HT1080 (cell line): ENCODE measurements at regions not wholly inside any gene's neighbourhood (a gene's known extent, or its start where the extent isn't known, plus 50 kb on each side); places are given as distances from the start of the nearest gene placed in this dataset.
A peak's percentile ranks its signal among the peaks of the same experiment; 100 is the strongest.
"Not testable (repeated sequence)": the region's sequence is repeated elsewhere in the genome, so short reads cannot be mapped to it uniquely, and the experiment has no call there.

Source experiments
- DNase-seq: peaks from one replicate; pipeline ENCODE4 v3.0.0-alpha.2; 2015; ENCODE audit warnings: low read depth

GRCh38 chr3:164380156-164380555 lies 698.1 kb downstream of the SI start:
- DNase-seq, result no peak

DNA sequence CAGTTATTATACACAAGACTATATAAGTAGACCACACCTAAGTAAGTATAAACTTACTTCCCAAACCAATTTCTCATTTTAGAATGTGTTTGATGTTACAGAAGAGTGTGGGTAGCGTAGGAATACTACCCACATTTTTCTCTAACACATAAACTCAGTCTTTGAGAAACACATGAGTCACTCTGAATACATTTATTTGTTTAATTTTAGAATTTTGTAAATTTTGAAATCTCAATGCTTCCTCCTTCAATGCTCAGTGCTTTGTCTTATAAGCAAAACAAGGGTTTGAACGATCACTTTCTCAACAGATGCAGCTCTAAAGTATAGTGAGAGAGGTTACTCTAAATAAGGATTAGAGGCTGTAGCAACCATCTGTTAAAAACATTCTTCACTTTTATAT lies 700.8 kb downstream of the SI start:
- DNase-seq, result no peak

GRCh38 chr3:164375995-164376394 lies 702.3 kb downstream of the SI start:
- no peak for DNase-seq

DNA sequence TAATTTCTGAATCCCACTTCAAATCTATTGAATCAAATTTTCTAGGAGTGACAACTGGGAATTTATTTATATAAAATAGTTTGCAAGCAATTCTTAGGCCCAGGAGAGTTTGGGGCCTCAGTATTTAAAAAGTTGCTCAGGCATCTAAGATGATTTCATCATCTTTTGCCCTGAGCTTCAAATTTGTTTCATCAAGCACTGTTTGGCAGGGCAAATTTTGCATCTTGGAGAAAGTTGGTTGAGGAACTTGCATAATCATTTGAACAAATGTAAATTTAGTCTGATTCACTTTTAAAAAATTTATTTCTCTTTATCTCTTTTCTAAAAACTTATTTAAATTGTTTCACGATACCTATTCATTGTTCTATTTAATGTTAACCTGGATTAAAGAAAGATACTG lies 702.8 kb downstream of the SI start:
- DNase-seq, result no peak

GRCh38 chr3:164371681-164372080 lies 706.6 kb downstream of the SI start:
- DNase-seq, result no peak

- no peak for DNase-seq
These were observed 707.3 kb downstream of the SI start for GRCh38 chr3:164370970-164371369.

DNA sequence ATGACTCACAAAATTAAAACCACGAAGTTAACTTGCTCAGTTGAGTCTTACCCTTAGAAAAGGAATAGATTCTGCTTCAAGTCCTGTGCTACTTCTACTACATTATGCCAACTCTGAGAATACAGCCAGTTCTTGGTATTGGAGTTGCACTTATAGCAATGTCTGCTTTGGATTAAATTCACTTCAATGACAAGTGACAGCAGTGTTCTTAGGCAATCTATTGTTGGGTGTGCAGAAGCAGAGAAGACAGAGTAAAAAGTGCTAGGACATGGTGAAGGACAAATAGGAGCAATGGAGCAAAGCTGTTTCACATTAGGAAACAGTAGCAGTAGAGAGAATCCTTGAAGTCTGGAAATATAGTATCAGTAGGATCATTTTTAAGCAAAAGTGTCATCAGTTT lies 713.1 kb downstream of the SI start:
- no peak for DNase-seq

- DNase-seq, result no peak
These were observed 714.2 kb downstream of the SI start for GRCh38 chr3:164364111-164364510.

GRCh38 chr3:164360738-164361406 lies 717.4 kb downstream of the SI start:
- peak; percentile 43 for DNase-seq

GRCh38 chr3:164360078-164360578 lies 718.2 kb downstream of the SI start:
- DNase-seq, result no peak

GRCh38 chr3:164352991-164353390 lies 725.3 kb downstream of the SI start:
- DNase-seq, result no peak

DNA sequence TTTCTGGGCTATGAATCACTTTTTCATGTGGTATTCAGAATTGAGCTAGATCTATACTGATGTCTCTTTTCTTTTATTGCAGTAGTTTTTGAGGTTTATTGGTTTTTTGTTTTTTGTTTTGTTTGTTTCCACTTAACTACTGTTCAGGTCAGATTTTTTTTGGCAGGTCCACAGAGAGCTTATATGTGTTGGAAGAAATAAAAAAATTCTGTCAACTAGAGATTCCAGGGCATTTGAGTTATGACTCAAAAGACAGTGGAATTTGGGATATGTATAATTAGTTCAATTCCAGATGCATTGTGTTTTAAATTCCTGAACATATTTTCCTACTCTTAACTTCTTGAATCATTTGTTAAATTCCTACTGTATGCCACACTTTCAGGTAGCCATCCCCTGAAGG lies 727.2 kb downstream of the SI start:
- DNase-seq, result peak; percentile 30

DNA sequence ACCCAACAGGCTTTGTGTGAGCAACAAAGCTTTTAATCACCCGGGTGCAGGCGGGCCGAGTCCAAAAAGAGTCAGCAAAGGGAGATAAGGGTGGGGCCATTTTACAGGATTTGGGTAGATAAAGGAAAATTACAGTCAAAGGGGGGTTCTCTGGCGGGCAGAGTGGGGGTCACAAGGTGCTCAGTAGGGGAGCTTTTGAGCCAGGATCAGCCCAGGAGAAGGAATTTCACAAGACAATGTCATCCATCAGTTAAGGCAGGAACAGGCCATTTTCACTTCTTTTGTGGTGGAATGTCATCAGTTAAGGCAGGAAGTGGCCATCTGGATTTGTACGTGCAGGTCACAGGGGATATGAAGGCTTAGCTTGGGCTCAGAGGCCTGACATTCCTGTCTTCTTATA lies 736.1 kb downstream of the SI start:
- not testable (repeated sequence) for DNase-seq

DNA sequence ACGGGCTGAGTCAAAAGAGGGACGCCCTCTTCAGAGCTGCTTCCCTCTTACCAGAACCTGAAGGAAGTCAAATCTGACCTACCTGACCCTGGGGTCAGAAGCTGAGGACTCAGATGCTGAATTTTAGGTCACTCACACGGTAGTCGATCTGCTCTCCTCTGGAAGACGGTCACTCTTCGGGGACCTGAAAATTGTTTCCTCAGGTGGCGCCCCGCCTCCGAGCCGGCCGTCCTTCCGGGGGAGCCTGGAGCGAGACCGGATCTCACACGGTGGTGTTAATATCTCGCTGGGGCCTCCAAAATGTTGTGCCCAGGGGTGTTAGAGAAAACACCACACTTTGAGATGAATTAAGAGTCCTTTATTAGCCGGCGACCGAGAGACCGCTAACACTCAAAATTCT lies 737.2 kb downstream of the SI start:
- DNase-seq, result no peak

DNA sequence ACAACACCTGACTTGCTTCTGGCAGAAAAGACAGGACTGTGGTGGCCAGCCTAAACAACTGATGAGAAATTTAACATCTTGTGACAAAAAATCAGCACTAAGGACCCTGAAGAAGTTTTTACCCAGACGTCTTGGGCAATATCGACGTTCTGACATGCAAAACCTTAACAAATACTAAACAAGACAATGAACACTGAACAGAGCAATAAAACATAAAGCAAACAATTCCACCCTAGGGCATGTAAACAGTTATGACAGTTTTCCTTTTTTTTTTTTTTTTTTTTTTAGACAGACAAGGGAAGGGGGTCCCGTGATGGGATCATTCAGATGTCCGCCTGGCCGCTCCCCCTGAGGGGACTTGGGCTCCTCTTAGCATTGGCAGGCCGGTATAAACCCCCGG lies 738.0 kb downstream of the SI start:
- DNase-seq, result no peak

DNA sequence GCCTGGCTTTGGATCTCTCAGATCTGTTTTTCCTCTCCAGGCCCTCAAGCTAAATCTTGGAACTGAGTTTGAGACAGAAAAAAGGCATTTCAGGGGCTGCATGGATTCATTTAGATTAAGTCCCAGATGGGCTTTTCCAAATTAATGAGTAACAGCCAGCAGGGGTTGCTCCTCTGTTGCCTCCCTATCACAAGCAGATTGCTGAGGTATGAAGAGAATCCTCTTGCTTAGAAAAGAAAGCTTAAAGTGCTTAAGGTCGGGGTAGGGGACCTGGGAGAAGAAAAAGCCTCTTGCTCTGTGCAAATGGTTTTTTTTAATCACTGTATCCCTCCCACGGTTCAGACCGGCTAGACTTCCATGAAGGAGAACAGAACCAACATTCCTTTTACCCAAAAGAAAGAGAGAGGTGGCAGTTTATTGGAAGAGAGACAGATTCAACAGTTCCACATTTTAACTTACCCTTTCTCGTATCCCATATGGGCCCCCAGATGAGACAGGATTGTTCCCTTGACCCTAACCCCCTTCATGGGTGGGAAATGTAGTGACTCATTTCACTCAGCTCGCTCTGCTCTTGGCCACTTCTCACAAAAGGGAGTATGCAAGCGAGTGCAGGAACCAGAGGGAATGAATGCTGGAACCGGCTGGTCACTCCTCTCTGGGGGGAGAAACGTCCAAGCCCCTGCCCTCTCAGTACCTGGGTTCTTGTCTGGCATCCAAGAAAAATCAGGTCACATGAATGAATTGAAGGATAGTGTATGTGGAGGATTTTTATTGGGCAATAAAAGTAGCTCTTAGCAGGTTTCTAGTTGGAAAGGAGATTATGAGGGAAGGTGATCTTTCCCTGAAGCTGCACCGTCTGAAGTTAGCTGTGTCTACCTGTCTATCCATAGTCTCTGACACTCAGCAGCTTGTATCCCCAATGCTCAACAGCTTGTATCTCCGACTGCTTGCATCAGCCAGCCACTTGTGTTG lies 745.2 kb downstream of the SI start:
- DNase-seq, result no peak

GRCh38 chr3:164326714-164327113 lies 751.6 kb downstream of the SI start:
- no peak for DNase-seq

- DNase-seq, result no peak
These were observed 757.3 kb downstream of the SI start for GRCh38 chr3:164320962-164321361.

DNA sequence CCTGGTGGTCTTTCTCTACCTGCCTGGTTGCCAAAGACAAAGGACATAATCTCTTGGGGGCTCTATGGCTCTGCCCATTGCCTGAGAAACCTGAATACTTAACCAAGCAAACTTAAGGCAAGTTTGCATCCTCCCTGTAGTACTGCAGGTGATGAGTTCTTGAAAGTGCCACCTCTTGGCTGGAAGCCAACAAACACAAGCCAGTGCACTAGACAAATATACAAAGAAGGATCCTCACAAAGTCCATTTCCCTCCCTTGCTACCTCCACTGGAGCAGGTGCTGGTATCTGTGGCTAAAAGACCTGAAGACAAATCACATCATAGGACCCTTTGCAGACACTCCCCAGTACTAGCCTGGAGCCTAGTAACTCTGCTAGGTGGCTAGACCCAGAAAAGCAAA lies 772.3 kb downstream of the SI start:
- DNase-seq, result no peak

DNA sequence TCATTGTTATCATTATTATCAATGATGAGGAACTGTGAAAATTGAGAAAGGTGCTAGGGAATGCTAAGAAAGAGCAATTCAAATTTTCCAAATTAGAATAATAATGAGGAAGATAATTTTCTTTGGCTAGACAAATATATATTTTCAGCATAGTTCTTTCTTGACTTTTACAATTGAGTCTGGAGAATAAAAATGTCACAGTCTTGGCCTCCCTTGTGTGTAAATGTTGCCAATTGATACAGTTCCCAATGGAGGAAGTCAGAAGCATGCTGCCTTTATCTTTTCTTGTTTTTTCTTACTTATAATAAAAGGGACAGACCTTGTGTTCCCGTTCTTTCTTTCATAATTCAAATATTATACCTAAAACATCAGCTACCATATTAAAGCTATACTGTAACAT lies 774.4 kb downstream of the SI start:
- no peak for DNase-seq

DNA sequence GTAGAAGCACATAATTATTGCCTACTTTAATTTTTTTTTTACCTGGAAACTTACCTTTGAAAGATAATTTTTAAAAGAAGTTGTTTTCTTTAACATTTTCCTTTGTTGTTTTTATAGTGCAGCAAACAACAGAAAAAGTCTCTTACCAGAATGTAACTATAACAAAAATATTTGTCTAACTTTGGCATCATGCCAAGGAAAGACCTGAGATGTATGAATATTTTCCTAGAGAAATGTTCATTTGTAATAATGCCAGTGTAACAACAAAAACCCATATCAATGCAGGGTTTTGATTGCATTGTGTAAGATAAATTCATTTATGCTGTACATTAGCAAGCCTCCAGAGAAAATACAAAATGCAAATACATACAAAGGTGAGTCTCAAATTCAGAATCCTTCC lies 775.7 kb downstream of the SI start:
- DNase-seq, result no peak

- DNase-seq, result not testable (repeated sequence)
These were observed 786.8 kb downstream of the SI start for GRCh38 chr3:164291486-164291885.

DNA sequence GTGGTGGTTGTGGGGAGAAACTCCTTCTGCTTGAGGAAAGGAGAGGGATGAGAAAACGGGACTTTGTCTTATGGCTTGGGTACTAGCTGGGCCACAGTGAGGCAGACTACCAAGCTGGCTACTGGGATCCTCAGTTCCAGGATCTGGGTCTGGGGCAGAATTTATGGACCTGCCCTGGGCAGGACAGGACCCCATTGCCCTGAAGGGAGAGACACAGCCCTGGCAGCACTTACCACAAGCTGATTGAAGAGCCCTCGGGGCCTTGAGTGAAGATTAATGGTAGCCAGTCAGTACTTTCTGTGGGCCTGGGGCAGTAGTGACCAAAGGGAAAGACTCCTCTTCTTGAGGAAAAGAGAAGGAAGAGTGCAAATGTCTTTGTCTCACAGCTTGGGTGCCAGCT lies 799.7 kb downstream of the SI start:
- DNase-seq, result no peak
